H1 (cell line): ENCODE measurements at regions not wholly inside any gene's neighbourhood (a gene's known extent, or its start where the extent isn't known, plus 50 kb on each side); places are given as distances from the start of the nearest gene placed in this dataset.

Experiments used
- CTCF ChIA-PET: fragments of 300-600 bp; sonication (Branson Sonifier 250); formaldehyde crosslinking; loops from one replicate; lab custom pipeline; 2021; ENCODE audit not compliant: partially characterized antibody; lab: Charles Lee
- POLR2A ChIA-PET: fragments of 300-600 bp; sonication (Branson Sonifier 250); formaldehyde crosslinking; loops from one replicate; lab custom pipeline; 2021; ENCODE audit warnings: inconsistent platforms; ENCODE audit not compliant: partially characterized antibody; lab: Charles Lee
- DNase-seq, 2 experiments: peaks; one replicate each; pipeline versions ENCODE4 v3.0.0 to v3.0.0-alpha.2; 2010 to 2022; ENCODE audit warnings: low spot score in 2 of 2, low read depth in 1 of 2, mixed read lengths in 1 of 2
- FAIRE-seq: peaks from 2 replicates; lab custom pipeline; 2011; peaks lifted over from hg19 to GRCh38; lab: Jason Lieb, UNC
- H2AFZ ChIP-seq: 2 replicates; pipeline ENCODE4 v1.8.1; 2012; ENCODE audit warnings: low read length, inconsistent platforms
- H2AK5ac ChIP-seq: 2 replicates; pipeline ENCODE4 v1.6.1; 2013; ENCODE audit warnings: low read depth, low read length
- H2BK120ac ChIP-seq: replicated peaks from 2 replicates; pipeline ENCODE3; 2013; ENCODE audit warnings: low read depth, low read length, inconsistent platforms
- H2BK12ac ChIP-seq: 2 replicates; pipeline ENCODE4 v1.6.1; 2013; ENCODE audit warnings: low read depth, low read length
- H2BK15ac ChIP-seq: 2 replicates; pipeline ENCODE4 v1.6.1; 2013; ENCODE audit warnings: low read length
- H2BK20ac ChIP-seq: 2 replicates; pipeline ENCODE4 v1.6.1; 2013; ENCODE audit warnings: low read length
- H2BK5ac ChIP-seq: 2 replicates; pipeline ENCODE4 v1.6.1; 2013; ENCODE audit warnings: low read depth, low read length
- H3K14ac ChIP-seq: 2 replicates; pipeline ENCODE4 v1.6.1; 2013; ENCODE audit warnings: inconsistent platforms; ENCODE audit not compliant: insufficient read length
- H3K18ac ChIP-seq: 2 replicates; pipeline ENCODE4 v1.6.1; 2013; ENCODE audit warnings: low read length; ENCODE audit errors: extremely low read depth
- H3K23ac ChIP-seq: 2 replicates; pipeline ENCODE4 v1.6.1; 2013; ENCODE audit warnings: inconsistent platforms; ENCODE audit not compliant: insufficient read length
- H3K23me2 ChIP-seq: 2 replicates; pipeline ENCODE4 v1.6.1; 2013; ENCODE audit warnings: low read depth, low read length
- H3K27ac ChIP-seq: 2 replicates; pipeline ENCODE4 v1.6.1; 2011; ENCODE audit warnings: low read depth, low read length, inconsistent platforms
- H3K27me3 ChIP-seq, 4 experiments: replicated peaks in 1 of 4; 1 replicate in 1 of 4; 2 replicates in 3 of 4; pipeline versions ENCODE4 v1.6.1 to v1.8.1; 2011 to 2013; ENCODE audit warnings: low read length in 3 of 4, mild to moderate bottlenecking in 3 of 4, inconsistent platforms in 2 of 4, mixed read lengths in 2 of 4, moderate library complexity in 1 of 4; ENCODE audit not compliant: control insufficient read depth in 3 of 4, insufficient read depth in 3 of 4; ENCODE audit errors: extremely low read depth in 1 of 4
- H3K36me3 ChIP-seq, 4 experiments: 2 replicates each; pipeline versions ENCODE4 v1.6.1 to v1.8.1; 2011 to 2013; ENCODE audit warnings: mild to moderate bottlenecking in 4 of 4, low read length in 3 of 4, moderate library complexity in 2 of 4, control low read depth in 1 of 4, inconsistent platforms in 1 of 4; ENCODE audit not compliant: insufficient read depth in 4 of 4, control insufficient read depth in 2 of 4
- H3K4ac ChIP-seq: replicated peaks from 2 replicates; pipeline ENCODE3; 2013; ENCODE audit warnings: low read length, low read depth, mixed read lengths, inconsistent platforms; ENCODE audit not compliant: insufficient read length
- H3K4me1 ChIP-seq, 4 experiments: replicated peaks in 1 of 4; 1 replicate in 1 of 4; 2 replicates in 3 of 4; pipeline versions ENCODE4 v1.6.1 to v1.8.1; 2011 to 2013; ENCODE audit warnings: low read length in 3 of 4, inconsistent platforms in 2 of 4, mixed read lengths in 1 of 4; ENCODE audit not compliant: insufficient read depth in 4 of 4, control insufficient read depth in 3 of 4
- H3K4me2 ChIP-seq, 2 experiments: 2 replicates each; pipeline versions ENCODE4 v1.6.1 to v1.8.1; 2011 to 2013; ENCODE audit warnings: low read depth in 2 of 2, low read length in 2 of 2, control low read depth in 1 of 2, inconsistent platforms in 1 of 2, mild to moderate bottlenecking in 1 of 2; ENCODE audit not compliant: insufficient read depth in 1 of 2
- H3K4me3 ChIP-seq, 4 experiments: fragments of 200-600, 300-600 bp in 1 of 4; sonication (generic), shearing (Covaris generic), sonication (Bioruptor Twin) in 1 of 4; 2 replicates each; pipeline versions ENCODE4 v1.5.1 to v1.8.1; 2011 to 2016; ENCODE audit warnings: low read length in 4 of 4, low read depth in 3 of 4, control low read depth in 2 of 4, inconsistent platforms in 2 of 4, mild to moderate bottlenecking in 2 of 4, mixed read lengths in 1 of 4, moderate library complexity in 1 of 4; ENCODE audit not compliant: insufficient read depth in 2 of 4; ENCODE audit errors: extremely low read depth in 1 of 4
- H3K56ac ChIP-seq: replicated peaks from 2 replicates; pipeline ENCODE3; 2013; ENCODE audit warnings: low read depth, mild to moderate bottlenecking, mixed read lengths, low read length, inconsistent platforms; ENCODE audit not compliant: insufficient read length
- H3K79me1 ChIP-seq: 2 replicates; pipeline ENCODE4 v1.6.1; 2013; ENCODE audit warnings: low read depth, low read length, control low read depth
- H3K79me2 ChIP-seq, 2 experiments: 2 replicates each; pipeline versions ENCODE4 v1.6.1 to v1.8.1; 2012 to 2013; ENCODE audit warnings: low read length in 2 of 2, mild to moderate bottlenecking in 2 of 2, inconsistent platforms in 1 of 2; ENCODE audit not compliant: insufficient read depth in 2 of 2, control insufficient read depth in 1 of 2
- H3K9ac ChIP-seq, 4 experiments: replicated peaks in 1 of 4; 1 replicate in 1 of 4; 2 replicates in 3 of 4; pipeline versions ENCODE4 v1.6.1 to v1.8.1; 2011 to 2013; ENCODE audit warnings: low read depth in 3 of 4, low read length in 3 of 4, control low read depth in 2 of 4, mild to moderate bottlenecking in 2 of 4, moderate library complexity in 2 of 4, inconsistent platforms in 1 of 4; ENCODE audit errors: extremely low read depth in 1 of 4
- H3K9me3 ChIP-seq, 2 experiments: 2 replicates each; pipeline versions ENCODE4 v1.6.1 to v1.8.1; 2012 to 2013; ENCODE audit warnings: mild to moderate bottlenecking in 2 of 2, moderate library complexity in 2 of 2, control low read depth in 1 of 2, inconsistent platforms in 1 of 2, low read depth in 1 of 2, low read length in 1 of 2, mixed read lengths in 1 of 2; ENCODE audit not compliant: insufficient read depth in 2 of 2
- H4K20me1 ChIP-seq, 2 experiments: replicated peaks in 1 of 2; 2 replicates each; pipeline versions ENCODE3 to v1.8.1; 2011 to 2013; ENCODE audit warnings: inconsistent platforms in 2 of 2, low read length in 2 of 2, mild to moderate bottlenecking in 1 of 2; ENCODE audit not compliant: insufficient read depth in 2 of 2, control insufficient read depth in 1 of 2
- H4K5ac ChIP-seq: 2 replicates; pipeline ENCODE4 v1.6.1; 2013; ENCODE audit warnings: low read length, low read depth, mixed read lengths, inconsistent platforms; ENCODE audit not compliant: insufficient read length
- H4K8ac ChIP-seq: 2 replicates; pipeline ENCODE4 v1.8.0; 2013; ENCODE audit warnings: mild to moderate bottlenecking, moderate library complexity, low read length, inconsistent platforms; ENCODE audit not compliant: insufficient read depth; ENCODE audit errors: extremely low read depth
- H4K91ac ChIP-seq: replicated peaks from 2 replicates; pipeline ENCODE3; 2013; ENCODE audit warnings: low read length, mixed read lengths, inconsistent platforms; ENCODE audit not compliant: insufficient read length
- CEBPB ChIP-seq: IDR thresholded peaks from 2 replicates; pipeline ENCODE4 v1.6.1; 2012; ENCODE audit warnings: low read depth, low read length
- SAP30 ChIP-seq: fragments of 300-600 bp; sonication (generic); IDR thresholded peaks from 2 replicates; pipeline ENCODE4 v1.7.1; 2012; ENCODE audit warnings: low read length, moderate library complexity, mild to moderate bottlenecking, inconsistent platforms; ENCODE audit not compliant: insufficient read depth, insufficient replicate concordance
- WGBS, 2 experiments: shearing (Covaris generic) in 1 of 2; methylation state at CpG; one replicate each; pipeline versions ENCODE4 v1.1.6 to v1.1.7; 2013 to 2015; ENCODE audit warnings: low lambda C conversion rate in 2 of 2, mixed read lengths in 2 of 2, inconsistent platforms in 1 of 2, low coverage in 1 of 2, missing lambda C conversion rate in 1 of 2; ENCODE audit not compliant: insufficient replicate concordance in 2 of 2, insufficient coverage in 1 of 2, insufficient read length in 1 of 2; ENCODE audit errors: extremely low coverage in 1 of 2, missing lambda C conversion rate in 1 of 2; 5-methylcytosine and 5-hydroxymethylcytosine counted together

DNA sequence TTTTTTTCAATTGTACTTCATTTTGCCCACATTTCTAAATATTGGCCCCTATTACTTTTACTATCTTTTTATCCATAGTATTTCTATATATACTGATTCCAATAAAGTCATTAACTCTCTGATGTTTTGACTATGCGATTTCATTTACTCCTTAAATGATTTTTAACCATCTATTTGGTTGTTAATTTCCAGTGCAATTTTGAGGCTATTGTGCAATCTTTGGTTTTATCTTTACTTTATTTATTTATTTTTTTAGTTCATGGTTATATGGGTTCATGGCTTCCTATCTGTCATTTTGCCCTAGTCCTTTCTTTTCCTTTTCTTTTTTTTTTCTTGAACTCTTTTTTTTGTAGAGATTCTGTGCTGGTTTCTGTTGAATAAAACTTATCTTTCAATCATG is 1408.0 kb upstream of the GBE1 start:
- H2AFZ ChIP-seq = no peak overlapping the region
- H3K23ac ChIP-seq = no peak overlapping the region
- no peak overlapping the region for H3K18ac ChIP-seq
- no peak overlapping the region for H2BK12ac ChIP-seq
- H3K27ac ChIP-seq = no peak overlapping the region
- H3K36me3 ChIP-seq = no peaks in the 10 kb centered on the region
- no peak overlapping the region for H4K5ac ChIP-seq
- no peak overlapping the region for H4K8ac ChIP-seq
- no peaks in the 10 kb centered on the region for H3K23me2 ChIP-seq
- no peak overlapping the region for H3K9ac ChIP-seq
- CTCF ChIA-PET = no interaction called here
- H3K4ac ChIP-seq = no peak overlapping the region
- POLR2A ChIA-PET = no interaction called here
- H2BK120ac ChIP-seq = no peak overlapping the region
- H2BK20ac ChIP-seq = no peak overlapping the region
- no peak overlapping the region for H3K14ac ChIP-seq
- H3K4me2 ChIP-seq = no peak overlapping the region
- no peak overlapping the region for H3K4me3 ChIP-seq
- H2AK5ac ChIP-seq = no peak overlapping the region
- no peaks in the 10 kb centered on the region for H3K27me3 ChIP-seq
- no peak overlapping the region for H4K91ac ChIP-seq
- H4K20me1 ChIP-seq = no peaks in the 10 kb centered on the region
- no peak for DNase-seq
- TF ChIP-seq CEBPB = peak; percentile 48; the same call in 1 of the 2 replicates
- no peak for TF ChIP-seq SAP30
- H3K4me1 ChIP-seq = no peaks in the 10 kb centered on the region
- H3K79me2 ChIP-seq = no peaks in the 10 kb centered on the region
- no peak for FAIRE-seq
- no peaks in the 10 kb centered on the region for H3K9me3 ChIP-seq
- no peak overlapping the region for H3K56ac ChIP-seq
- H2BK15ac ChIP-seq = no peak overlapping the region
- 85% methylated on average over 1 of the region's 1 CpG; no CpG with 5 or more reads in 1 of the 2 experiments for whole genome bisulfite sequencing, 2 experiments
- H3K79me1 ChIP-seq = no peaks in the 10 kb centered on the region
- no peak overlapping the region for H2BK5ac ChIP-seq
